HEK293T (cell line): ENCODE measurements at regions not wholly inside any gene's neighbourhood (a gene's known extent, or its start where the extent isn't known, plus 50 kb on each side); places are given as distances from the start of the nearest gene placed in this dataset.

Experiments
- CTCF ChIA-PET: fragments of 350-600 bp; formaldehyde crosslinking; extraction: SDS; loops from one replicate; lab custom pipeline; 2021; ENCODE audit warnings: antibody characterized with exemption, inconsistent platforms; lab: Yijun Ruan, JAX
- POLR2A ChIA-PET: fragments of 350-600 bp; formaldehyde crosslinking; extraction: SDS; loops from one replicate; lab custom pipeline; 2020; ENCODE audit warnings: antibody characterized with exemption, inconsistent platforms; lab: Yijun Ruan, JAX
- DNase-seq: peaks from one replicate; pipeline ENCODE4 v3.0.0; 2012; ENCODE audit warnings: mixed read lengths; ENCODE audit errors: extremely low spot score
- ARNT ChIP-seq: fragments of 450-650 bp; IDR thresholded peaks from 2 replicates; pipeline ENCODE4 v1.6.1; 2017; ENCODE audit warnings: mild to moderate bottlenecking
- BHLHE40 ChIP-seq: fragments of 450-650 bp; IDR thresholded peaks from 2 replicates; pipeline ENCODE4 v1.6.1; 2016; ENCODE audit warnings: mild to moderate bottlenecking, moderate library complexity, borderline replicate concordance
- CTBP1 ChIP-seq: fragments of 450-650 bp; IDR thresholded peaks from 2 replicates; pipeline ENCODE4 v1.6.1; 2016; ENCODE audit warnings: borderline replicate concordance
- ELF4 ChIP-seq: fragments of 450-650 bp; IDR thresholded peaks from 2 replicates; pipeline ENCODE4 v1.6.1; 2017; ENCODE audit warnings: antibody characterized with exemption
- FOXA1 ChIP-seq: fragments of 450-650 bp; IDR thresholded peaks from 2 replicates; pipeline ENCODE4 v1.6.1; 2016; ENCODE audit warnings: mild to moderate bottlenecking
- FOXK2 ChIP-seq: fragments of 450-650 bp; IDR thresholded peaks from 2 replicates; pipeline ENCODE4 v1.6.1; 2016; ENCODE audit warnings: mild to moderate bottlenecking
- FOXM1 ChIP-seq: fragments of 450-650 bp; IDR thresholded peaks from 2 replicates; pipeline ENCODE4 v1.6.1; 2017; ENCODE audit warnings: mild to moderate bottlenecking, borderline replicate concordance
- HDGF ChIP-seq: fragments of 450-650 bp; IDR thresholded peaks from 2 replicates; pipeline ENCODE4 v1.6.1; 2017; ENCODE audit warnings: antibody characterized with exemption, borderline replicate concordance
- L3MBTL2 ChIP-seq: fragments of 450-650 bp; conservative IDR thresholded peaks from 2 replicates; pipeline ENCODE4 v1.6.1; 2016; ENCODE audit warnings: mild to moderate bottlenecking
- LEF1 ChIP-seq: fragments of 450-650 bp; IDR thresholded peaks from 2 replicates; pipeline ENCODE4 v1.6.1; 2017; ENCODE audit warnings: mild to moderate bottlenecking, borderline replicate concordance
- NFRKB ChIP-seq: fragments of 450-650 bp; IDR thresholded peaks from 2 replicates; pipeline ENCODE4 v1.6.1; 2016; ENCODE audit warnings: mild to moderate bottlenecking, moderate library complexity
- PKNOX1 ChIP-seq: fragments of 450-650 bp; IDR thresholded peaks from 2 replicates; pipeline ENCODE4 v1.6.1; 2016
- SP1 ChIP-seq: fragments of 450-650 bp; IDR thresholded peaks from 2 replicates; pipeline ENCODE4 v1.6.1; 2017
- SUZ12 ChIP-seq: fragments of 450-650 bp; IDR thresholded peaks from 2 replicates; pipeline ENCODE4 v1.6.1; 2016; ENCODE audit warnings: mild to moderate bottlenecking
- TARDBP ChIP-seq: fragments of 450-650 bp; IDR thresholded peaks from 2 replicates; pipeline ENCODE4 v1.6.1; 2016
- ZNF384 ChIP-seq: fragments of 450-650 bp; IDR thresholded peaks from 2 replicates; pipeline ENCODE4 v1.6.1; 2016

GRCh38 chr16:51394421-51394820 lies 243.4 kb upstream of the SALL1 start:
- DNase-seq, result no peak
- POLR2A ChIA-PET, result no interaction called here
- TF ChIP-seq SUZ12 (no peak), NFRKB (no peak), PKNOX1 (no peak)
- CTCF ChIA-PET, result no interaction called here

GRCh38 chr16:51393381-51394005 lies 242.4 kb upstream of the SALL1 start:
- ChIA-PET POLR2A (no interaction called here), CTCF (interaction anchor here (0.6 kb wide), 1 partner anchor 231 kb away, joined by 4 read pairs; no protein-coding TSS in a partner anchor)
- TF ChIP-seq ELF4 (no peak), BHLHE40 (no peak), SP1 (no peak), L3MBTL2 (no peak), NFRKB (no peak), ZNF384 (no peak), FOXM1 (no peak), TARDBP (no peak), LEF1 (no peak), HDGF (no peak), PKNOX1 (no peak), SUZ12 (no peak), FOXK2 (no peak), CTBP1 (no peak), FOXA1 (no peak), ARNT (no peak)
- no peak for DNase-seq

- CTCF ChIA-PET, result no interaction called here
- POLR2A ChIA-PET, result no interaction called here
- DNase-seq, result no peak
- no peak for TF ChIP-seq HDGF
- TF ChIP-seq LEF1, result no peak
- no peak for TF ChIP-seq SP1
- TF ChIP-seq FOXA1, result no peak
- no peak for TF ChIP-seq BHLHE40
- no peak for TF ChIP-seq ELF4
- no peak for TF ChIP-seq FOXM1
- no peak for TF ChIP-seq TARDBP
- TF ChIP-seq PKNOX1, result no peak
- no peak for TF ChIP-seq FOXK2
- no peak for TF ChIP-seq CTBP1
- no peak for TF ChIP-seq ZNF384
Measured at GRCh38 chr16:51392521-51393187, 241.6 kb upstream of the SALL1 start.

GRCh38 chr16:51391798-51392511 lies 240.9 kb upstream of the SALL1 start:
- TF ChIP-seq L3MBTL2, result no peak
- no peak for TF ChIP-seq ELF4
- TF ChIP-seq FOXA1, result no peak
- TF ChIP-seq PKNOX1, result no peak
- no peak for TF ChIP-seq FOXM1
- no peak for TF ChIP-seq LEF1
- no peak for TF ChIP-seq SUZ12
- no peak for TF ChIP-seq TARDBP
- TF ChIP-seq CTBP1, result no peak
- TF ChIP-seq NFRKB, result no peak
- no peak for TF ChIP-seq ARNT
- no peak for TF ChIP-seq BHLHE40
- no peak for TF ChIP-seq SP1
- TF ChIP-seq ZNF384, result no peak
- no peak for TF ChIP-seq FOXK2
- TF ChIP-seq HDGF, result no peak
- POLR2A ChIA-PET, result no interaction called here
- no peak for DNase-seq
- CTCF ChIA-PET, result no interaction called here

GRCh38 chr16:51390877-51391276 lies 239.8 kb upstream of the SALL1 start:
- TF ChIP-seq HDGF, result no peak
- no peak for TF ChIP-seq L3MBTL2
- TF ChIP-seq ARNT, result no peak
- TF ChIP-seq NFRKB, result no peak
- no peak for TF ChIP-seq PKNOX1
- no peak for TF ChIP-seq FOXK2
- no peak for TF ChIP-seq FOXM1
- no peak for TF ChIP-seq FOXA1
- TF ChIP-seq SUZ12, result no peak
- no peak for TF ChIP-seq ELF4
- TF ChIP-seq LEF1, result no peak
- no peak for TF ChIP-seq ZNF384
- no peak for TF ChIP-seq BHLHE40
- TF ChIP-seq CTBP1, result no peak
- TF ChIP-seq SP1, result no peak
- TF ChIP-seq TARDBP, result no peak
- ChIA-PET POLR2A (no interaction called here), CTCF (no interaction called here)
- DNase-seq, result no peak
